Fibroblast of skin of left biceps (primary cell): ENCODE measurements at regions not wholly inside any gene's neighbourhood (a gene's known extent, or its start where the extent isn't known, plus 50 kb on each side); places are given as distances from the start of the nearest gene placed in this dataset.

Experiments used
- DNase-seq, 2 experiments: peaks; one replicate each; pipeline ENCODE4 v3.0.0-alpha.2; 2013; ENCODE audit warnings: low read depth in 2 of 2

DNA sequence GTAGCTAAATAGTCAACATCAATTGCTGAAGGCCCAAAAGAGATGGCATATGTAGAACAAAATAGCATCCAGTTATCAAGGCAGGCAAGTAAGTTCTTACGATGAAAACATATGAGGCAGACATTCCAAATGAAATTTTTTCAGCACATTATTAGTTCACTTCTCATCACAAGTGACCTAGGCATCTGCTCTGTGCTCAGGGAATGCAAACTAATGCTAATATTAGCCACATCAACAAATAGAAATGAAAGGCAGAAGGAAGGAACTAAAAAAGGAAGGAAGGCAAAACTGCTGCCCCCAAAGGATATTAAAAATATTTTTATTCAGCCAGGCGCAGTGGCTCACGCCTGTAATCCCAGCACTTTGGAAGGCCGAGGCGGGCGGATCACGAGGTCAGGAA, 51.2 kb upstream of the ROCK1 start:
- DNase-seq, result no peak

DNA sequence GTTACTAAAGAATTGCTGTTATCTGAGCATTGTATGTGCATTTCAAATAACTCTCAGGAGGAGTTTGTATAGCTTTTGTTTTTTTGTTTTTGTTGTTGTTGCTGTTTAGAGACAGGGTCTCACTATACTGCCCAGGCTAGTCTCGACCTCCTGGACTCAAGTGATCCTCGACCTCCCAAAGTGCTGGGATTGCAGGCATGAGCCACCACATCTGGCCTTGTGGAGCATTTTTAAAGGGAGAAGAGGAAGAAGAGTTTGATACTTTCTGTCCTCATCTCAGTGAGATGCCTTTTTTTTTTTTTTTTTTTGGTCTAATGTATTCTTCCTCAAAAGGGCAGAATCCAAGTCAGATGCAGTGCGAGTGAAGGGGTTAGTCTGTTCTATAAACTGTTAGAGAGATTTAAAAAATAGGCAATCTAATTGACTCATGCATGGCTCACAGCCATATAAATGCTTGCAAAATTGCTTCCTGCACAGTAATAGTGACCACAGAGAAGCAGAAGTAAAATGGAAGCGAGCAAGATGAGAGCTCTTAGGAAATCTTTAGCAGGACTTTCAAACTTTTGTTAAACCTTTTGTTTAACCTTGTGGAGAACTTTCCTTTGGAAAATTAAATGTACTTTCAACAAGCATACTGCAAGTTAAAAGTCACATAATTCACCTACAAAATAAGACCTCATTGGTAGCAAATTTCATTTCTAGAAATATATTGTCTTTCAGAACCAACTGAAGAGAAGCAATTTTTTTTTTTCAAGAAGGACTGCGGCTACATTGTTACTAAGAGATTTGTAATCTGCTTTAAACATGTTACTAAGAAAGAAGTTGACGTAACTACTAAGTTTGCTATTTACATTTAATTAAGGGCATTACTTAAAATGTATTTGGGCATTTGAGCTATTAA, 52.3 kb upstream of the ROCK1 start:
- DNase-seq, result peak; percentile 78 to 80

DNA sequence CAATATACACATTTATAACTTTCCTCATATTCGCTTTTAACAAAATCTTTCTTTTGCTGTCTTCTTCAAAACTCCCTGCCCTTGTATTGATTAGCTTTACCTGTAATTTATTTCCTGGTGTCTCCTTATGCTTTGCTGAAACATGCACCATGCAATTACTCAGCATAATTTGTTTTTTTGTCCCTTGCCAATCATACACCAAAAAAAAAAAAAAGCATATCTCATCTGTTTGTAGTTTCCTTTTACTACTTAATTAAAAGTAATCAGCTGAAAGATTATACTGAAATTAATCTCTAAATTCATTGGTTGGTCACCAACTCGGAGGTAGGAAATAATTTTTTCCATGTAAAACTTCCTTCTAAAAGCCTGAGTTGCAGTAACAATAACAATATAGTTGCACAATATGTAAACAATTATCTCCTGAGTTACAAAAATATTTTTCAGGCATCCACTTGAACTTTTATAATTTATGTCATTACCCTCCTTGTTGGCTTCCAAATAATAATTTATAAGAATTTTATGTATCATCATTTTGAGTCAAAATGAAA, 53.0 kb upstream of the ROCK1 start:
- no peak for DNase-seq

DNA sequence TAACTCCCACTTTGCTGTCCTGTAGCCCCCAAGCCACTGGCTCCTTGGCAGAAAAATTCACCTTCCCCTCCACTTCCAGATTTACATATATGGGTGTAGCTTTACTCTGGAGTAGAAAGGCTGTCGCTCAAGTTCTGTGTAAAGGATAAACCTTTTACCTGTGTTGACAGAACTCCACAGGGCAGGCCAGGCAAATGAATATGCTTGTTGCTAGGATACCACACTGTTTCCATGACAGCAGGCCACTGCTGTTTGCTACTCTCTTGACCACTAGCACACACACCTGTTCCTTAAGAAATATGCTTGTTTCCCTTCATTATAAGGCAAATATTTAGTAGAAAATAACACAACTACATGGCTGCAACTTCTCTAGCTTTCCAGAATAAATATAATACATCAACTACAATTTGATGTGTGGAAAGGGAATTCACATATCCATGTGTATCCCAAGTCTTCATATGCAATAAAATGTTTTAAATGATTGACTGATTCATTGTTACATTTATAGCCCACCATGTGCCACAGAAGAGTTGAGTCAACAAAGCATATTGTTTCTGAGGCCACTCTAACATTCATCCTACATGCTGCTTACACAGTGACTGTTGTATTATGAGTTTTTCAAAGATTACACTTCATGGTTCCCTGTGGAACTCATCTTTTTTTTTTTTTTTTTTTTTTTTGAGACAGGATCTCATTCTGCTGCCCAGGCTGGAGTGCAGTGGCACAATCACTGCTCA, 56.2 kb upstream of the ROCK1 start:
- no peak for DNase-seq

DNA sequence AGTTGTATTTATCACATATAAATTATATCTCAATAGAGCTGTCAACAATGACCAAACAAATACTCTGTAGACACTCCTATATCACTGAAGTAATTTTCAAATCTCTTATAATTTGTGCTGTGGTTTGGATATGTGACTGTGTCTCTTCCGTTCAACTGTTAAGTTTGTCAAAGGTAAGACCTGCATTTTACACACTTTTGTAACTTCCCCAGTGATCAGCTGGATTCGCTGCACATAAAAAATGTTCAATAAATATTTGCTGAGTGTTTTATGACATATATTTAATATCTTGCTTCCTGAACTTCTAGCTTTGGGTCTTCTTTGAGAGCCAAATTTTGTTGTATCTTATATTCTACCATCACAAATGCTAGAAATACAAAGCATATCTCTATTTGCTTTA, 57.3 kb upstream of the ROCK1 start:
- no peak for DNase-seq

DNA sequence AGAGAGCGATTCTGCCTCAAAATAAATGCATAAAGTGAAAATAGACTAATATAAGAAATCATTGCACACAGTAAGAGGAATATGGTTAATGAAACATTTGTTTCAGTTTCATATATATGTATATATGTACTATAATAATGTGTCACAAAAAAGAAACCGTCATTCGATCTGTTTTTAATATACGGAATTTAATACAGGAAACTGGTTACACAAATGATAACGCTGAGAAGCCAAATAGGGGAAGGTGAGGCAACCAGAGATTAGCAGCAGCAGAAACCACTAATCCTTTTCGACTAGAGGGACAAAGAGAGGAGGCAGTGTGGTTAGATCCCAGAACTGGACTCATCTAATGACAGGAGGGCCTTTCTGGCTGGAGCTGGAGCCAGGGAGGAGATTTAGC, 64.2 kb upstream of the GREB1L start:
- DNase-seq, result no peak

DNA sequence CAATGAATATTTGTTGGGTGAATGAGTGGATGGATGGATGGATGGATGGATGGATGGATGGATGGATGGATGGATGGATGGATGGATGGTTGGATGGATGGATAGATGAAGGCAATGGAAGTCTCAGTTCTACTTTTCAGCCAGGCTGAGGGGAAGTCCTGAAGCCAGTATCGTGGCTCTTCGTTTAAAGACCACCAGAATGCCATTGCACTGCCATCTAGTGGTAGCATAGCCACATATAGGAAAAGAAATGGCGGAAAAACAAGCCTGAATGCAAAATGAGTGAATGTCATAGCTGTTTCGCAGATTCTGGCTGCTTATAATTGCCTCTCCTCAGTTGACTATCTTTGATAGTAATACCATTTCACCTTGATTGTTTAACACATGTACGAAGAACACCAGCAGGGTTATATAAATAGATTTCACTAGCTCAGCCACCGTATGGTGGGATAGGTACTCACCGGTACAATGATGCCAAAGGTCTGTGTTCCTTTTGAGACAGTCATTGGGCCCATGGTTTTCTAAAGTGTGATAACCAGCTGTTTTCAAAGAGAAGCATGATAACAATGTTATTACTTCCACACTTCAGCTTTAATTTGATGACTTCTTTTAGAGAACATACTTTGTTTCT, 62.3 kb upstream of the GREB1L start:
- DNase-seq, result peak; percentile 31 to 34

DNA sequence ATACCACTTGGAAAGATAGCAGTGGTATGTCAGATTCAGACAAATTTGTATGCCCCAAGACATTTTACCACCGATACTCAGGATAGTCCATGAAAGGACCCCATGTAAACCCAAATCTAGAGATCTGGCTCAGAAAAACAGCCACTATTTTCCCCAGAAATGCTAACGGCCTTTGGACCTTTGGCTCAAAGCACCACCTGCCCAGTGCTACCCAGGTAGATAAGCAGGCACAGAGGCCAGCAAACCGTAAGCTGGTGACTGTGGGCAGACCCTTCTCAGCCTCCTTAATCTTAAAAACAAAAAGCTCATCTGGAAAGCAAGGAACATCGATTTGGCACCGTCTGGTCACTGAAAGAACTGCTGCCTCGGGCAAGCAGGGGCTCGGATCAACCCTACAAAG, 61.4 kb upstream of the GREB1L start:
- DNase-seq, result no peak

DNA sequence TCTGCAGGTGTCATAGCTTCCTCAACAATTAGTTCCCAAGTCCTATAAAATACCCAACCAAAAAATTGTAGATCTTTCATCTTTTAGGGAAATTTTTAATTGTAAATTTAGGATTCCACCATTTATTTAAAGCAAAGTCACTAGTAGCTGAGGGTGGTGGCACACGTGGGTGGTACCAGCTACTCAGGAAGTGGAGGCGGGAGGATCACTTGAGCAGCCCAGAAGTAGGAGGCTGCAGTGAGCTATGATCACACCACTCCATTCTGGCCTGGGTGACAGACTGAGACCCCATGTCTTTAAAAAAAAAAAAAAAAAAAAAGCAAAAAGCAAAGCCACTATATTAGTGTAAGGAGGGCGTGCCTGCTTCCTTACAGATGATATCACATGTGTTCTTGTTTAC, 60.3 kb upstream of the GREB1L start:
- DNase-seq, result no peak

DNA sequence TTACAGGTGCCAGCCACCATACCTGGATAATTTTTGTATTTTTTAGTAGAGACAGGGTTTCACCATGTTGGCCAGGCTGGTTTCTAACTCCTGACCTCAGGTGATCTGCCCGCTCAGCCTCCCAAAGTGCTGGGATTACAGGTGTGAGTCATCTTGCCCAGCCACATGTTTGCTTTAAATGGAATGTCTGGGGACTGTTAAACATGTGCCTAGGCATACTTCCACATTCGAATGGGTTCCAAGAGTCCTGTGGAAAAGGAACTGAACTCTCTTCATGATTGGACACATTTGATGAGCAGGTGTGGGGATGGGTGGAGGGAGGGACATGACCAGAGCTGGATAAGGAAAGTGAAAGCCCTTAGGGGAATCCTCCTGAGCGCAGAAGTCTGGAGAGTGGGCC, 58.4 kb upstream of the GREB1L start:
- DNase-seq, result no peak

DNA sequence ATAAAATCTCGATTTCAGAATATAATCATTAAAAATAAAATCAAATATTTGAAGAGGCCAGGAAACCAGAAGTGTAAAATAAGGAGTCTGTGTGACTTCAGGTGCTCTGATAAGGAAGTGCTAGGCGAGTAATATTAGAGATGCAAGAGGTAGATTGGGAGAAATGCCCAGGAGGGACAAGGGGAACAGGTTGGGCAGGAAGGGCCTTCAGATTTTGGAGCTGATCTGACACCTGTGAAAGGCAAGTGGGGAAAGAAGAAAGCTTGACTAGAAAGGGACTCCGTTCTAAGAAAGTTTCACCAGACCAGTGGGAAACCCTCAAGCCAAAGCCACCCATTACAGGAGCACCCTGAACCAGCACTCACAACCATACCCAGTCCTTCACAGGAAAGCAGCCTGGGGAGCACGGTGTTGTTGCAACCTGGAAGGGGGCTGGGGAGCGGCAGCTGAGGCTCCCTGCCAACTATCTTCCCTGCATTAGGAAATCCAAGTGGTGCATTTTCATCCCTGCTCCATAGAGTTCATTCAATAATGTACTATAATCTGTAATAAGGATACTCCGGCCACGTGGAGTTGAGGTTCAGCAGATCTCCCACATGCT, 57.5 kb upstream of the GREB1L start:
- no peak for DNase-seq

DNA sequence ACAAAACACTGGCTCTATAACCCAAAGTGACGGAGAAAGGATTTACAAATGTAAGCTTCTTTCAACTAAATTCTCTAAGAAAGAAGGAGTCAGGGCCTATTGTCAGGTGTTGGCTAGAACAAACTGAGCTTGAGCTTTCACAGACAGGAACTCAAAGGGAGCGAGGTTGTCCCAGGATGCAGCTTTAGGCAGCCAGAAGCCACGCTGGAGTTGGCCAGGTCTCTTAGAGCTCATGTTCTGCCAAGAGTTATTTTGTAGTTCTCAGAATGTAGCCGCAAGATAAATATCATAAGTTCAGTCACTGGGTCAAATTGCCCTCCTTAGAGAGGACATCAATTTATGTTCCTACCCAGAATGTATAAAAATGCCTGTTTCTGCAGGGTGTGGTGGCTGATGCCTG, 54.1 kb upstream of the GREB1L start:
- no peak for DNase-seq

DNA sequence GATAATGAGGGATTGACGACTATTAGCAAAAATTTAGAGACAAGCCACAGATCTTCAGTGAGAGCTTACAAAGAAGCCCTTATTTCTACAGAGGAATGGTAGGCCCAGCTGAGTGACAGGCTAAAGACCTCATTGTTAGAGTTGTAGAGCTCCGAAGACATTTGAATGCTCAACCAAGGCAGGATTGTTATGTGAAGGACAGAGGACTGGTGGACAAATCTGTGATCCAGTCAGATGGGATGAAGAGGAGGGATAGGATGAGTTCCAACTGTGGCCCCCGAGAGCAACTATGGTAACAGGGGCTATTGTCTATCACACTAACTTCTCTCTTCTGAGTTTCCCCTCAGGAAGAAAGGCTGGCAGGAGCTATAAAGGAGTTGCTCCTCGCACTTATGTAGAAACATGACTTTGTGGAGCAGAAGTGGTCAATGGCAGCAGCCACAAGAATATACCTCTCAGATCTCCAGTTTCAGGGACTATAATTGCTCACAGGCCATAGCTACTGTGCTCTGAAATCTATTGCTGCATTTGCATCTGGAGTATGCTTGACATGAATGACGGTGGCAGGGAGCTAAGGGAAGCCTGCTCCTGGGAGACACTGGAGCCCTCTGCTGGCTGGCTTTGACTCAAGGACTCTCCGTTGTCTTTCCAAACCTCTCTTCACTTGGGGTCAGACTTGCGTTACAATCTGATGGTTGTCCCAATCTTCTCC, 50.3 kb upstream of the GREB1L start:
- DNase-seq, result peak in 1 of 2 experiments; percentile 15
